ENCODE measurements at regions not wholly inside any gene's neighbourhood (a gene's known extent, or its start where the extent isn't known, plus 50 kb on each side); places are given as distances from the start of the nearest gene placed in this dataset.

- Mint-ChIP-seq H3K36me3 (ENCODE audit: insufficient read depth, unreplicated experiment) (no peaks in the 10 kb centered on the region), H3K4me1 (ENCODE audit: low read depth, unreplicated experiment) (peaks cover 7% of the 10 kb centered on the region), H3K9me3 (ENCODE audit: unreplicated experiment) (no peaks in the 10 kb centered on the region), H3K4me3 (ENCODE audit: unreplicated experiment) (no peak overlapping the region), H3K27me3 (ENCODE audit: insufficient read depth, unreplicated experiment) (peaks cover 4% of the 10 kb centered on the region), H3K27ac (ENCODE audit: unreplicated experiment) (no peak overlapping the region)
- BruUV-seq (replicated peaks): no TSS peak
- no peaks in the 10 kb centered on the region for H3K36me3 ChIP-seq (ENCODE audit: control insufficient read depth, insufficient read depth, low read length)
- intact Hi-C loops (cut with micrococcal nuclease; ENCODE audit: unreplicated experiment): no loop called here
- no peaks in the 10 kb centered on the region for H3K27me3 ChIP-seq (replicated peaks; ENCODE audit: control insufficient read depth, insufficient read depth, low read length)
- no peaks in the 10 kb centered on the region for H3K9me3 ChIP-seq
- DNase-seq: no peak
- POLR2A ChIA-PET: no interaction called here
- no peaks in the 10 kb centered on the region for H3K4me1 ChIP-seq
- TF ChIP-seq, protein P1, sequence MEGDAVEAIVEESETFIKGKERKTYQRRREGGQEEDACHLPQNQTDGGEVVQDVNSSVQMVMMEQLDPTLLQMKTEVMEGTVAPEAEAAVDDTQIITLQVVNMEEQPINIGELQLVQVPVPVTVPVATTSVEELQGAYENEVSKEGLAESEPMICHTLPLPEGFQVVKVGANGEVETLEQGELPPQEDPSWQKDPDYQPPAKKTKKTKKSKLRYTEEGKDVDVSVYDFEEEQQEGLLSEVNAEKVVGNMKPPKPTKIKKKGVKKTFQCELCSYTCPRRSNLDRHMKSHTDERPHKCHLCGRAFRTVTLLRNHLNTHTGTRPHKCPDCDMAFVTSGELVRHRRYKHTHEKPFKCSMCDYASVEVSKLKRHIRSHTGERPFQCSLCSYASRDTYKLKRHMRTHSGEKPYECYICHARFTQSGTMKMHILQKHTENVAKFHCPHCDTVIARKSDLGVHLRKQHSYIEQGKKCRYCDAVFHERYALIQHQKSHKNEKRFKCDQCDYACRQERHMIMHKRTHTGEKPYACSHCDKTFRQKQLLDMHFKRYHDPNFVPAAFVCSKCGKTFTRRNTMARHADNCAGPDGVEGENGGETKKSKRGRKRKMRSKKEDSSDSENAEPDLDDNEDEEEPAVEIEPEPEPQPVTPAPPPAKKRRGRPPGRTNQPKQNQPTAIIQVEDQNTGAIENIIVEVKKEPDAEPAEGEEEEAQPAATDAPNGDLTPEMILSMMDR (IDR thresholded peaks at IDR 0.05; ENCODE audit: insufficient read depth in 1 of 2, low read depth in 1 of 2, low read length in 1 of 2, severe bottlenecking in 1 of 2, unreplicated experiment in 1 of 2): no peak
- CTCF ChIA-PET: no interaction called here
- no peak overlapping the region for H3K4me3 ChIP-seq (ENCODE audit: low read depth, low read length)
Observed at GRCh38 chr3:117122609-117123008, 413.0 kb downstream of the TUSC7 start.

- no peak for DNase-seq
- Histone ChIP-seq H3K36me3 (ENCODE audit: control insufficient read depth, insufficient read depth, low read length) (no peaks in the 10 kb centered on the region), H3K27me3 (replicated peaks; ENCODE audit: control insufficient read depth, insufficient read depth, low read length) (no peaks in the 10 kb centered on the region), H3K9me3 (no peaks in the 10 kb centered on the region), H3K4me1 (no peaks in the 10 kb centered on the region), H3K4me3 (ENCODE audit: low read depth, low read length) (no peak overlapping the region)
- BruUV-seq (replicated peaks): no TSS peak
- Mint-ChIP-seq H3K4me3 (ENCODE audit: unreplicated experiment) (no peak overlapping the region), H3K27ac (ENCODE audit: unreplicated experiment) (no peak overlapping the region), H3K4me1 (ENCODE audit: low read depth, unreplicated experiment) (peaks cover 7% of the 10 kb centered on the region), H3K36me3 (ENCODE audit: insufficient read depth, unreplicated experiment) (no peaks in the 10 kb centered on the region), H3K27me3 (ENCODE audit: insufficient read depth, unreplicated experiment) (no peaks in the 10 kb centered on the region), H3K9me3 (ENCODE audit: unreplicated experiment) (no peaks in the 10 kb centered on the region)
- intact Hi-C loops (cut with micrococcal nuclease; ENCODE audit: unreplicated experiment): no loop called here
- TF ChIP-seq, protein P1 (IDR thresholded peaks at IDR 0.05; ENCODE audit: insufficient read depth in 1 of 2, low read depth in 1 of 2, low read length in 1 of 2, severe bottlenecking in 1 of 2, unreplicated experiment in 1 of 2): no peak
- POLR2A ChIA-PET: no interaction called here
- CTCF ChIA-PET: no interaction called here
Observed at GRCh38 chr3:117126460-117126859, 416.9 kb downstream of the TUSC7 start.

- no peak for DNase-seq
- H3K36me3 Mint-ChIP-seq (ENCODE audit: insufficient read depth, unreplicated experiment): no peaks in the 10 kb centered on the region
- Histone ChIP-seq H3K4me1 (no peaks in the 10 kb centered on the region), H3K9me3 (no peaks in the 10 kb centered on the region), H3K27me3 (replicated peaks; ENCODE audit: control insufficient read depth, insufficient read depth, low read length) (no peaks in the 10 kb centered on the region), H3K4me3 (ENCODE audit: low read depth, low read length) (no peak overlapping the region), H3K36me3 (ENCODE audit: control insufficient read depth, insufficient read depth, low read length) (no peaks in the 10 kb centered on the region)
- H3K4me3 Mint-ChIP-seq (ENCODE audit: unreplicated experiment): no peak overlapping the region
- H3K27me3 Mint-ChIP-seq (ENCODE audit: insufficient read depth, unreplicated experiment): no peaks in the 10 kb centered on the region
- no TSS peak for BruUV-seq (replicated peaks)
- intact Hi-C loops (cut with micrococcal nuclease; ENCODE audit: unreplicated experiment): no loop called here
- no peak overlapping the region for H3K27ac Mint-ChIP-seq (ENCODE audit: unreplicated experiment)
- CTCF ChIA-PET: no interaction called here
- peaks cover 7% of the 10 kb centered on the region for H3K4me1 Mint-ChIP-seq (ENCODE audit: low read depth, unreplicated experiment)
- no peaks in the 10 kb centered on the region for H3K9me3 Mint-ChIP-seq (ENCODE audit: unreplicated experiment)
- TF ChIP-seq, protein P1 (IDR thresholded peaks at IDR 0.05; ENCODE audit: insufficient read depth in 1 of 2, low read depth in 1 of 2, low read length in 1 of 2, severe bottlenecking in 1 of 2, unreplicated experiment in 1 of 2): peak; percentile 17 to 40
- POLR2A ChIA-PET: no interaction called here
Observed at GRCh38 chr3:117126946-117127546, 417.5 kb downstream of the TUSC7 start.
